Endothelial cell of umbilical vein (primary cell): ENCODE measurements at regions not wholly inside any gene's neighbourhood (a gene's known extent, or its start where the extent isn't known, plus 50 kb on each side); places are given as distances from the start of the nearest gene placed in this dataset.

Experiments used
- BruUV-seq: library from RNA; stranded (reverse); fragments of 400-500 nt; replicated peaks from 2 replicates; lab custom pipeline; 2021; lab: Mats Ljungman, UMichigan
- CTCF ChIA-PET: fragments of 300-600, 350-600 bp; sonication (Branson Sonifier 250); formaldehyde crosslinking; loops from one replicate; lab custom pipeline; 2021; ENCODE audit warnings: antibody characterized with exemption, inconsistent platforms; lab: Charles Lee
- POLR2A ChIA-PET: fragments of 300-600, 350-600 bp; sonication (Branson Sonifier 250); formaldehyde crosslinking; loops from one replicate; lab custom pipeline; 2021; ENCODE audit warnings: antibody characterized with exemption, inconsistent platforms; lab: Charles Lee
- DNase-seq: peaks from one replicate; pipeline ENCODE4 v3.0.0-alpha.2; 2011; ENCODE audit warnings: low read depth, low spot score
- FAIRE-seq: peaks from 2 replicates; lab custom pipeline; 2011; peaks lifted over from hg19 to GRCh38; lab: Jason Lieb, UNC
- H2AFZ ChIP-seq: 2 replicates; pipeline ENCODE4 v1.6.0; 2012; ENCODE audit warnings: low read depth, low read length, control low read depth, inconsistent platforms
- H3K27ac ChIP-seq: 2 replicates; pipeline ENCODE4 v1.5.1; 2011; ENCODE audit warnings: low read depth, mild to moderate bottlenecking, control low read depth, low read length, moderate library complexity; ENCODE audit not compliant: insufficient read depth
- H3K27me3 ChIP-seq, 2 experiments: 2 replicates each; pipeline versions ENCODE4 v1.6.0 to v1.6.1; 2011; ENCODE audit warnings: low read length in 2 of 2, mixed read lengths in 1 of 2; ENCODE audit not compliant: control insufficient read depth in 2 of 2, insufficient read depth in 2 of 2
- H3K36me3 ChIP-seq, 2 experiments: 2 replicates in 1 of 2; 3 replicates in 1 of 2; pipeline ENCODE4 v1.5.1; 2011; ENCODE audit warnings: low read length in 2 of 2, mild to moderate bottlenecking in 1 of 2, moderate library complexity in 1 of 2; ENCODE audit not compliant: control insufficient read depth in 2 of 2, insufficient read depth in 2 of 2; ENCODE audit errors: extremely low read depth in 1 of 2
- H3K4me1 ChIP-seq: 3 replicates; pipeline ENCODE4 v1.5.1; 2011; ENCODE audit warnings: mild to moderate bottlenecking, low read length; ENCODE audit not compliant: control insufficient read depth, insufficient read depth; ENCODE audit errors: extremely low read depth
- H3K4me2 ChIP-seq: 2 replicates; pipeline ENCODE4 v1.6.1; 2011; ENCODE audit warnings: low read length, control low read depth, mixed read lengths; ENCODE audit not compliant: insufficient read depth
- H3K4me3 ChIP-seq, 3 experiments: fragments of 200-600 bp in 1 of 3; sonication (generic), shearing (Covaris generic) in 1 of 3; replicated peaks in 1 of 3; 2 replicates each; pipeline ENCODE4 v1.5.1; 2011 to 2016; ENCODE audit warnings: control low read depth in 3 of 3, low read length in 3 of 3, mild to moderate bottlenecking in 2 of 3, inconsistent platforms in 1 of 3, low read depth in 1 of 3, moderate library complexity in 1 of 3; ENCODE audit not compliant: insufficient read depth in 1 of 3
- H3K79me2 ChIP-seq: 2 replicates; pipeline ENCODE4 v1.6.0; 2012; ENCODE audit warnings: low read length, inconsistent platforms; ENCODE audit not compliant: control insufficient read depth, insufficient read depth
- H3K9ac ChIP-seq: replicated peaks from 2 replicates; pipeline ENCODE3; 2011; ENCODE audit warnings: low read length, control low read depth; ENCODE audit not compliant: insufficient read depth; ENCODE audit errors: extremely low read depth
- H3K9me1 ChIP-seq: replicated peaks from 3 replicates; pipeline ENCODE4 v1.6.0; 2011; ENCODE audit warnings: mild to moderate bottlenecking, low read length; ENCODE audit not compliant: control insufficient read depth, insufficient read depth; ENCODE audit errors: extremely low read depth
- H3K9me3 ChIP-seq: replicated peaks from 2 replicates; pipeline ENCODE4 v1.5.1; 2012; ENCODE audit warnings: low read length, inconsistent platforms; ENCODE audit not compliant: control insufficient read depth, insufficient read depth
- H4K20me1 ChIP-seq: replicated peaks from 2 replicates; pipeline ENCODE3; 2011; ENCODE audit warnings: mild to moderate bottlenecking, low read length; ENCODE audit not compliant: control insufficient read depth, insufficient read depth; ENCODE audit errors: extremely low read depth
- EZH2 ChIP-seq: IDR thresholded peaks from 2 replicates; pipeline ENCODE4 v1.6.1; 2012; ENCODE audit warnings: borderline replicate concordance, low read depth, mild to moderate bottlenecking, moderate library complexity, low read length, inconsistent platforms; ENCODE audit not compliant: severe bottlenecking
- FOS ChIP-seq: IDR thresholded peaks from 2 replicates; pipeline ENCODE4 v1.6.1; 2011; ENCODE audit warnings: mild to moderate bottlenecking, low read length, moderate library complexity, borderline replicate concordance; ENCODE audit not compliant: insufficient read depth
- GATA2 ChIP-seq: IDR thresholded peaks from 2 replicates; pipeline ENCODE4 v1.7.0; 2011; ENCODE audit warnings: low read depth, mild to moderate bottlenecking, moderate library complexity, mixed read lengths, low read length; ENCODE audit not compliant: insufficient read length, insufficient read depth
- JUN ChIP-seq: IDR thresholded peaks from 2 replicates; pipeline ENCODE4 v1.6.1; 2011; ENCODE audit warnings: borderline replicate concordance, low read depth; ENCODE audit not compliant: insufficient read length, insufficient read depth
- MYC ChIP-seq: IDR thresholded peaks from one replicate; pipeline ENCODE4 v1.6.1; 2011; ENCODE audit warnings: mild to moderate bottlenecking, low read depth, low read length
- POLR2A ChIP-seq: IDR thresholded peaks from 2 replicates; pipeline ENCODE4 v1.6.1; 2012; ENCODE audit warnings: low read depth, mild to moderate bottlenecking, control low read depth, low read length
- POLR2AphosphoS5 ChIP-seq: IDR thresholded peaks from 2 replicates; pipeline ENCODE4 v1.6.1; 2012; ENCODE audit warnings: low read depth, mild to moderate bottlenecking, control low read depth, low read length, moderate library complexity; ENCODE audit not compliant: insufficient read depth
- dilution Hi-C: fragments of 300-500 bp; cut with MboI; formaldehyde crosslinking; loops from one replicate; pipeline ENCODE4 v1.15.0; 2019; ENCODE audit warnings: low sequenced_read_pairs; ENCODE audit not compliant: extremely low pct_ligation_motif_present
- intact Hi-C: fragments of 100-400 bp; cut with micrococcal nuclease; formaldehyde crosslinking; loops from one replicate; pipeline ENCODE4 v1.10.0; 2022
- TF ChIP-seq, protein P1 (sequence below): IDR thresholded peaks from 2 replicates; pipeline ENCODE4 v1.6.1; 2011; ENCODE audit not compliant: insufficient read depth, insufficient read length
- TF ChIP-seq, protein P2 (sequence below), 2 donors: IDR thresholded peaks; 1 replicate in 1 of 2; 2 replicates in 1 of 2; pipeline ENCODE4 v1.5.1; 2011; ENCODE audit warnings: low read length in 2 of 2, mild to moderate bottlenecking in 2 of 2, moderate library complexity in 2 of 2, control low read depth in 1 of 2, inconsistent platforms in 1 of 2, low read depth in 1 of 2; ENCODE audit not compliant: insufficient read depth in 1 of 2; ENCODE audit errors: extremely low read depth in 1 of 2

- POLR2A ChIA-PET = no interaction called here
- no TSS peak for BruUV-seq
Measured at GRCh38 chr11:24373516-24373915, 123.3 kb upstream of the LUZP2 start.

More at GRCh38 chr11:24373516-24373915, 123.3 kb upstream of the LUZP2 start:
- Histone ChIP-seq H3K27ac (no peak overlapping the region), H3K4me2 (no peak overlapping the region), H2AFZ (no peak overlapping the region), H3K9me1 (no peaks in the 10 kb centered on the region), H3K9me3 (no peaks in the 10 kb centered on the region), H3K79me2 (no peaks in the 10 kb centered on the region), H3K4me1 (no peaks in the 10 kb centered on the region), H3K4me3 (no peak overlapping the region), H3K36me3 (no peaks in the 10 kb centered on the region), H4K20me1 (no peaks in the 10 kb centered on the region), H3K27me3 (no peaks in the 10 kb centered on the region), H3K9ac (no peak overlapping the region)
- no peak for DNase-seq
- no peak for FAIRE-seq
- dilution Hi-C loops = no loop called here
- TF ChIP-seq EZH2 (no peak), POLR2AphosphoS5 (no peak), JUN (no peak), GATA2 (no peak), FOS (no peak), POLR2A (no peak), MYC (no peak)
- TF ChIP-seq, protein P1, sequence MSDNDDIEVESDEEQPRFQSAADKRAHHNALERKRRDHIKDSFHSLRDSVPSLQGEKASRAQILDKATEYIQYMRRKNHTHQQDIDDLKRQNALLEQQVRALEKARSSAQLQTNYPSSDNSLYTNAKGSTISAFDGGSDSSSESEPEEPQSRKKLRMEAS = no peak
- TF ChIP-seq, protein P2, sequence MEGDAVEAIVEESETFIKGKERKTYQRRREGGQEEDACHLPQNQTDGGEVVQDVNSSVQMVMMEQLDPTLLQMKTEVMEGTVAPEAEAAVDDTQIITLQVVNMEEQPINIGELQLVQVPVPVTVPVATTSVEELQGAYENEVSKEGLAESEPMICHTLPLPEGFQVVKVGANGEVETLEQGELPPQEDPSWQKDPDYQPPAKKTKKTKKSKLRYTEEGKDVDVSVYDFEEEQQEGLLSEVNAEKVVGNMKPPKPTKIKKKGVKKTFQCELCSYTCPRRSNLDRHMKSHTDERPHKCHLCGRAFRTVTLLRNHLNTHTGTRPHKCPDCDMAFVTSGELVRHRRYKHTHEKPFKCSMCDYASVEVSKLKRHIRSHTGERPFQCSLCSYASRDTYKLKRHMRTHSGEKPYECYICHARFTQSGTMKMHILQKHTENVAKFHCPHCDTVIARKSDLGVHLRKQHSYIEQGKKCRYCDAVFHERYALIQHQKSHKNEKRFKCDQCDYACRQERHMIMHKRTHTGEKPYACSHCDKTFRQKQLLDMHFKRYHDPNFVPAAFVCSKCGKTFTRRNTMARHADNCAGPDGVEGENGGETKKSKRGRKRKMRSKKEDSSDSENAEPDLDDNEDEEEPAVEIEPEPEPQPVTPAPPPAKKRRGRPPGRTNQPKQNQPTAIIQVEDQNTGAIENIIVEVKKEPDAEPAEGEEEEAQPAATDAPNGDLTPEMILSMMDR (IDR thresholded peaks at IDR 0.05; ENCODE audit: extremely low read depth in 1 of 2, insufficient read depth in 1 of 2, low read depth in 1 of 2, low read length in 2 of 2) = no peak
- intact Hi-C loops = no loop called here
- CTCF ChIA-PET = interaction anchor here (1.8 kb wide), 1 partner anchor 13 kb away, joined by 8 read pairs; no protein-coding TSS in a partner anchor
